GM12872 (cell line): ENCODE measurements at regions not wholly inside any gene's neighbourhood (a gene's known extent, or its start where the extent isn't known, plus 50 kb on each side); places are given as distances from the start of the nearest gene placed in this dataset.

ENCODE experiments used
- TF ChIP-seq, protein P1 (sequence below): IDR thresholded peaks from 3 replicates; pipeline ENCODE4 v1.5.1; 2011; ENCODE audit warnings: low read depth, mild to moderate bottlenecking, low read length, moderate library complexity; ENCODE audit not compliant: insufficient read depth

DNA sequence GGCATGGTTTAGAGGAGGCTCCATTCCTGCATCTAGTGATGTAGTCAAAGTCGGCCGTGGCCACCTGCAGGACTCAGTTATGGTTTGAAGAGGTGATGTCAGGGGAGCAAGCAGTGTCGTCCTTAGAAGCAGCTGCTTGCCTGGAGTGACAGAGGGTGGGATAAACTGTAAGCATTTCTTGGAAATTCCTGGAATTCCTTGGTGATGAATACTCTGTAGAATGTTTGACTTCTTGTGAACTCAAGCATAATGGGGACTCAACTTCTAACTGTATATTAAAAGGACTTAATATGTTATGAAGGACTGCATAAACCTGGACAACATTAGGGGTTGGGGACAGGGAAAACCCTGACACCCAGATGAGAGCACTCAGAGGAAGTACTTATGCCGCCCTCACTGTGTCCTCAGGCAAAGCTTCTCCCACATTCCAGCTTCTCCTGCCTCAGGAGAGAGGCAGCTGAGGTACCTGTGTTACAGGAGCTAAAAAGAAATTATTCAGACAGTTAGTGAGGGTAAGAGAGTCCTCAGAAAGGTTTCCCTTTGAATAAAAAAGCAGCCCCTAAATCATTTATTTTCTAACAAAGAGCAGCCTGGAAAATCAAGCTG, 459.9 kb upstream of the CELF4 start:
- TF ChIP-seq, protein P1, sequence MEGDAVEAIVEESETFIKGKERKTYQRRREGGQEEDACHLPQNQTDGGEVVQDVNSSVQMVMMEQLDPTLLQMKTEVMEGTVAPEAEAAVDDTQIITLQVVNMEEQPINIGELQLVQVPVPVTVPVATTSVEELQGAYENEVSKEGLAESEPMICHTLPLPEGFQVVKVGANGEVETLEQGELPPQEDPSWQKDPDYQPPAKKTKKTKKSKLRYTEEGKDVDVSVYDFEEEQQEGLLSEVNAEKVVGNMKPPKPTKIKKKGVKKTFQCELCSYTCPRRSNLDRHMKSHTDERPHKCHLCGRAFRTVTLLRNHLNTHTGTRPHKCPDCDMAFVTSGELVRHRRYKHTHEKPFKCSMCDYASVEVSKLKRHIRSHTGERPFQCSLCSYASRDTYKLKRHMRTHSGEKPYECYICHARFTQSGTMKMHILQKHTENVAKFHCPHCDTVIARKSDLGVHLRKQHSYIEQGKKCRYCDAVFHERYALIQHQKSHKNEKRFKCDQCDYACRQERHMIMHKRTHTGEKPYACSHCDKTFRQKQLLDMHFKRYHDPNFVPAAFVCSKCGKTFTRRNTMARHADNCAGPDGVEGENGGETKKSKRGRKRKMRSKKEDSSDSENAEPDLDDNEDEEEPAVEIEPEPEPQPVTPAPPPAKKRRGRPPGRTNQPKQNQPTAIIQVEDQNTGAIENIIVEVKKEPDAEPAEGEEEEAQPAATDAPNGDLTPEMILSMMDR = no peak

DNA sequence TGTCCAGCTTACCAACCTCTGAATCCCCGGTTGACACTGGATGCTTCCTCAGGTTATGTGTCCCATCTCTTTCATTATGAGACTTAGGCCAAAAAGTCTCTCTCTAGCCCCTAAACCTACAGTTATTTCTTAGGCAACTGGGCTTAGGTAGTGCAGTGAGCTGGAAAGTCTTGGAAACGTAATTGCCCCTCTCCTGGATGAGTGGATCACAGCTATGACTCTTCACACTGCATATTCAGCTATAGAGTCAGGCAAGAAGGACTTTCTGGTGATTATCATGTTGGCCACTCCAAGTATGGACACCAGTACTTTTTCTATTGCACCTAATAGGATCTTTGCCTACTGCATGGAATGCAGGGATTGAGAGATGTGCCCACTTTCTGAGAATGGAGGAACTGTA, 458.3 kb upstream of the CELF4 start:
- TF ChIP-seq, protein P1 = no peak

DNA sequence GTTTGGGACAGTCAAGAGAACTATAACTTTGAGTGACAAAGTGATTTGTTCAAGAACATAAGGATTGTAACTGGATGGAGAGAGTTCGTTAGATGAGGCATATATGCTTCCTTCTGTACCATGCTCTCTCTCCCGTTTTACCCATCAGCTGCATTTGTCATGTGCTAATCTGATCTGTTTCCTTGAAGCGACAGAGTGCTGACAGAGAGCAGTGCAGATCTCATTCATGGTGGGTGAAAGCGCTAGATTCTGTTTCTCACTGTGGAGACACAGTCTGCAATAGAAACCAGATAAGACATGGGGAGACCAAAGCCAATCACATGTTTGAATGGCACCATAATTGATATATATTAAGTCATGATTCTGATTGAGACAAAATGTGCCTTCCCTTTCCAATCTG, 456.6 kb upstream of the CELF4 start:
- TF ChIP-seq, protein P1 = no peak

DNA sequence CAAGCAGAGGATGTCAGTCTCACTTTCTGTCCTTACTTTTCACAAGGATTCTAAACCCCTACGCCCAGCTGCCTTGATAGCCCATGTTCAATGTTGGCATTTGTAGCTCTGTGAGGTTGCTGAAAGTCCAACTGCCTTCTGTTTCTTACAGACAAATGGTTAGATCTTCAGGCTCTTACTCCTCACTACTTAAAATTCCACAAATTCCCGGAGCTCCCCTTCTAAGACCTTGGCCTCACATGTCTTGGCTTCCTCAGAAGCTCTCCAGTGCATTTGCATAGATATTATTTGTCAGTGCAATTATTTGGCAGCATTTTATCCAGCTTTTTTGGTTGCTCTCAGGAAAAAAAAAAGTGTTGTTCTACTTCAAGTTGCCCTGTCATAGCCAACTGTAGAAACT, 453.7 kb upstream of the CELF4 start:
- TF ChIP-seq, protein P1 = no peak

DNA sequence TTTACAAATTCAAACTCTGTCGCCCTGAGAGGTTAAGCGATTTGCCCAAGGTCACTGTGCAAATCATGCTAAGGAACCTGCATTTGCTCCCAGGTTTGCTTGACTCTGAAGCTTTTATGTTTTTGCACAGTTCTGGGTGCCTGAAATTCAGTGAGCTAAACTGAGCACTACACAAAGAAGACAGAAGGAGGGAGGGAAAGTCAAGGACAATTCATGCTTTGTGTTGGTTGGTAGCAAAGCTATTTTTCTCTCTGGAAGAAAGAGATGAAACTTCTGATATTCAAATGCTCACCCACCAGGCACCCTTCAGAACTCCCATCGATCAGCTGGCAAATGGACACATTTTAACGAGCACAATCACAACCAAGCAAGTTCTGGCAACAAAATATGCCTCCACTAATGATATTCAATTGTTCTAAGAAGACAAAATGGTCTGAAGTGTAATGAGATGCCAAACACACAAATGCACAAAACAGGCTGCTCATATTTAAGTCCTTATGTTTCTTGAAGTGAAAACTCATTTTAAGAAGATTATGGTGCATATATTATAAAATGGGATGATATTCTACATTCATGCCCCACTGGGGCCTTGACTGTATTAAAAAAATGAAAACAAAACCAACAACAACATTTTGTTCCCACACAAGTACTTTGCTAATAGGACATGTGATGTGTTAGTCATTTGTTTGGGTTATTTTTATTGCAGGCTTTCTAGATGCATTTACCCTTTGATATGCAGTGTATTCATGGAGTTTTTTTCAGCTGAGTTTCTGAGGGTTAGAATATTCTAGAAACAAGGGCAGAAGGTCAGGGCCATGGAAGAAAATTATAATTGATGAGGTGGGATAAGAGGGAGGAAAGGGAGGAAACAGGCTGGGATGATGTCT, 445.6 kb upstream of the CELF4 start:
- TF ChIP-seq, protein P1 = no peak

DNA sequence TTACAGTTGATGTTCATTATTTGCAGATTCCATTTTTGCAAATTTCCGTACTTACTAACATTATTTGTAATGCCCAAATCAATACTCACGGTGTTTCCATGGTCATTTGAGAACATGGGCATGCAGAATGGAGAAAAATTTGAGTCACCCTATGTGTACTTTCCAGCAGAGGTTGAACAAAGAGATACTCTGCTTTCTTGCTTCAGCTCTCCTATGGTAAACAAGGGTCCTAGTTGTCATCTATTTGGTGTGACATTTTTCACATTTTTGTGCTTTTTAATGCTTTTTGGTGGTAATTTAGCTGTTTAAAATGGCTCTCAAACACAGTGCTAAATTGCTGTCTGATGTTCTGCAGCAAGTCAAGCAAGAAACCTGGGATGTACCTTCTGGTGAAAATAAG, 444.4 kb upstream of the CELF4 start:
- TF ChIP-seq, protein P1 = no peak

DNA sequence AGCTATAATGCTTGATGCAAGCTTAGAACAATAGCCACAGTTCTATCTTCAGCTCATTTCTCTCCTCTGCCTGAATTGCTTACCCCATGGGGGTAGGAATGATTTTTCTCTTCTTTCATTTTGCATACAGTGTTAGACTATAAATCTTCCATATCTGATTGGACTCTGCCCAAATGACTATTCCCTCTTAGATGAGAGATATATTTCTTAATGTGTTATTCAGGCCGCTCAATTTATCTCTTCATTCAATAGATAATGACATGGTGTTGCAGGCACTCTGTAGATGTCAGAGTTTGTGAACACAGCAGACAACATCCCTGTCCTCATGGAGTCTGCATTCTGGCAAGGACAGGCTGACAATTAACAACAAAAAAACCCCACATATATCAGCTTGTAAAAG, 443.7 kb upstream of the CELF4 start:
- TF ChIP-seq, protein P1 = no peak
